ENCODE measurements at regions not wholly inside any gene's neighbourhood (a gene's known extent, or its start where the extent isn't known, plus 50 kb on each side); places are given as distances from the start of the nearest gene placed in this dataset.

- FAIRE-seq = no peak
Observed at GRCh38 chr10:3420527-3421469, 248.2 kb upstream of the PITRM1 start.

- FAIRE-seq = no peak
Observed at GRCh38 chr10:3419719-3420495, 247.3 kb upstream of the PITRM1 start.

GRCh38 chr10:3418926-3419325 is 246.3 kb upstream of the PITRM1 start:
- no peak for FAIRE-seq

GRCh38 chr10:3418041-3418754 is 245.6 kb upstream of the PITRM1 start:
- no peak for FAIRE-seq

GRCh38 chr10:3417096-3417495 is 244.5 kb upstream of the PITRM1 start:
- FAIRE-seq = no peak

- FAIRE-seq = no peak
Observed at GRCh38 chr10:3415878-3416605, 243.5 kb upstream of the PITRM1 start.

GRCh38 chr10:3415038-3415736 is 242.6 kb upstream of the PITRM1 start:
- no peak for FAIRE-seq

- FAIRE-seq = no peak
Observed at GRCh38 chr10:3414667-3415023, 242.1 kb upstream of the PITRM1 start.

- FAIRE-seq = no peak
Observed at GRCh38 chr10:3413937-3414666, 241.5 kb upstream of the PITRM1 start.

- FAIRE-seq = no peak
Observed at GRCh38 chr10:3412646-3413045, 240.1 kb upstream of the PITRM1 start.

- no peak for FAIRE-seq
Observed at GRCh38 chr10:3412071-3412582, 239.5 kb upstream of the PITRM1 start.

GRCh38 chr10:3411044-3411443 is 238.5 kb upstream of the PITRM1 start:
- FAIRE-seq = no peak

- FAIRE-seq = no peak
Observed at GRCh38 chr10:3409928-3410327, 237.3 kb upstream of the PITRM1 start.

- FAIRE-seq = no peak
Observed at GRCh38 chr10:3408603-3409365, 236.2 kb upstream of the PITRM1 start.

- FAIRE-seq = no peak
Observed at GRCh38 chr10:3407208-3407607, 234.6 kb upstream of the PITRM1 start.

GRCh38 chr10:3406556-3406955 is 234.0 kb upstream of the PITRM1 start:
- no peak for FAIRE-seq

GRCh38 chr10:3404381-3404780 is 231.8 kb upstream of the PITRM1 start:
- no peak for FAIRE-seq

GRCh38 chr10:3402187-3402751 is 229.7 kb upstream of the PITRM1 start:
- no peak for FAIRE-seq

- FAIRE-seq = no peak
Observed at GRCh38 chr10:3401491-3401938, 228.9 kb upstream of the PITRM1 start.

GRCh38 chr10:3400348-3400747 is 227.8 kb upstream of the PITRM1 start:
- no peak for FAIRE-seq
